ENCODE measurements at regions not wholly inside any gene's neighbourhood (a gene's known extent, or its start where the extent isn't known, plus 50 kb on each side); places are given as distances from the start of the nearest gene placed in this dataset.
"Not testable (repeated sequence)": the region's sequence is repeated elsewhere in the genome, so short reads cannot be mapped to it uniquely, and the experiment has no call there.

- DNase-seq, result no peak
Measured at GRCh38 chr12:125312471-125312870, 247.2 kb downstream of the AACS start.

- DNase-seq, result no peak
Measured at GRCh38 chr12:125314051-125314755, 249.0 kb downstream of the AACS start.

- DNase-seq, result no peak
Measured at GRCh38 chr12:125315771-125316170, 250.5 kb downstream of the AACS start.

- DNase-seq, result no peak
Measured at GRCh38 chr12:125320177-125320576, 254.9 kb downstream of the AACS start.

GRCh38 chr12:125324861-125325490 is 259.7 kb downstream of the AACS start:
- DNase-seq, result no peak

- DNase-seq, result no peak
Measured at GRCh38 chr12:125329239-125330102, 264.2 kb downstream of the AACS start.

GRCh38 chr12:125330645-125331341 is 265.6 kb downstream of the AACS start:
- peak; percentile 43 for DNase-seq

- DNase-seq, result no peak
Measured at GRCh38 chr12:125331342-125332052, 266.3 kb downstream of the AACS start.

GRCh38 chr12:125332900-125333299 is 267.7 kb downstream of the AACS start:
- DNase-seq, result no peak

- no peak for DNase-seq
Measured at GRCh38 chr12:125336246-125336645, 271.0 kb downstream of the AACS start.

GRCh38 chr12:125340791-125341190 is 275.6 kb downstream of the AACS start:
- DNase-seq, result no peak

GRCh38 chr12:125341422-125341821 is 276.2 kb downstream of the AACS start:
- no peak for DNase-seq

GRCh38 chr12:125343649-125344048 is 278.4 kb downstream of the AACS start:
- DNase-seq, result no peak

GRCh38 chr12:125346362-125346761 is 281.1 kb downstream of the AACS start:
- DNase-seq, result no peak

- DNase-seq, result no peak
Measured at GRCh38 chr12:125351788-125352187, 286.6 kb downstream of the AACS start.

GRCh38 chr12:125353002-125353401 is 287.8 kb downstream of the AACS start:
- DNase-seq, result not testable (repeated sequence)

GRCh38 chr12:125353871-125354270 is 288.6 kb downstream of the AACS start:
- DNase-seq, result no peak

GRCh38 chr12:125355614-125356013 is 290.4 kb downstream of the AACS start:
- DNase-seq, result no peak

GRCh38 chr12:125356111-125356510 is 290.9 kb downstream of the AACS start:
- DNase-seq, result no peak

- no peak for DNase-seq
Measured at GRCh38 chr12:125357561-125357960, 292.3 kb downstream of the AACS start.

GRCh38 chr12:125360540-125360939 is 295.3 kb downstream of the AACS start:
- no peak for DNase-seq

GRCh38 chr12:125371033-125371432 is 305.8 kb downstream of the AACS start:
- DNase-seq, result no peak
